Stomach (tissue), 4 donors: ENCODE measurements at regions not wholly inside any gene's neighbourhood (a gene's known extent, or its start where the extent isn't known, plus 50 kb on each side); places are given as distances from the start of the nearest gene placed in this dataset.

Experiments used
- POLR2A ChIP-seq, 4 donors: fragments of 450-650 bp; IDR thresholded peaks; one replicate each; pipeline ENCODE4 v1.6.1; 2016; ENCODE audit warnings: antibody characterized with exemption in 4 of 4, control low read depth in 2 of 4, mild to moderate bottlenecking in 1 of 4, moderate library complexity in 1 of 4
- POLR2AphosphoS5 ChIP-seq, 3 donors: sonication (generic); formaldehyde crosslinking; IDR thresholded peaks; one replicate each; pipeline ENCODE4 v1.6.1; 2016; ENCODE audit warnings: antibody characterized with exemption in 3 of 3
- TF ChIP-seq, protein P1 (sequence below), 7 experiments: fragments of 450-650 bp in 4 of 7; fragments of 200-600 bp in 3 of 7; sonication (generic) in 3 of 7; IDR thresholded peaks; one replicate each; pipeline ENCODE4 v1.5.1; 2016 to 2019; ENCODE audit warnings: antibody characterized with exemption in 7 of 7, control low read depth in 2 of 7, mild to moderate bottlenecking in 1 of 7

GRCh38 chr2:74059137-74059775 is 74.5 kb downstream of the TET3 start:
- TF ChIP-seq POLR2AphosphoS5 (IDR thresholded peaks at IDR 0.05): no peak
- TF ChIP-seq, protein P1, sequence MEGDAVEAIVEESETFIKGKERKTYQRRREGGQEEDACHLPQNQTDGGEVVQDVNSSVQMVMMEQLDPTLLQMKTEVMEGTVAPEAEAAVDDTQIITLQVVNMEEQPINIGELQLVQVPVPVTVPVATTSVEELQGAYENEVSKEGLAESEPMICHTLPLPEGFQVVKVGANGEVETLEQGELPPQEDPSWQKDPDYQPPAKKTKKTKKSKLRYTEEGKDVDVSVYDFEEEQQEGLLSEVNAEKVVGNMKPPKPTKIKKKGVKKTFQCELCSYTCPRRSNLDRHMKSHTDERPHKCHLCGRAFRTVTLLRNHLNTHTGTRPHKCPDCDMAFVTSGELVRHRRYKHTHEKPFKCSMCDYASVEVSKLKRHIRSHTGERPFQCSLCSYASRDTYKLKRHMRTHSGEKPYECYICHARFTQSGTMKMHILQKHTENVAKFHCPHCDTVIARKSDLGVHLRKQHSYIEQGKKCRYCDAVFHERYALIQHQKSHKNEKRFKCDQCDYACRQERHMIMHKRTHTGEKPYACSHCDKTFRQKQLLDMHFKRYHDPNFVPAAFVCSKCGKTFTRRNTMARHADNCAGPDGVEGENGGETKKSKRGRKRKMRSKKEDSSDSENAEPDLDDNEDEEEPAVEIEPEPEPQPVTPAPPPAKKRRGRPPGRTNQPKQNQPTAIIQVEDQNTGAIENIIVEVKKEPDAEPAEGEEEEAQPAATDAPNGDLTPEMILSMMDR (IDR thresholded peaks at IDR 0.05): no peak
- TF ChIP-seq POLR2A (IDR thresholded peaks at IDR 0.05): no peak
